ENCODE measurements at regions not wholly inside any gene's neighbourhood (a gene's known extent, or its start where the extent isn't known, plus 50 kb on each side); places are given as distances from the start of the nearest gene placed in this dataset.

DNA sequence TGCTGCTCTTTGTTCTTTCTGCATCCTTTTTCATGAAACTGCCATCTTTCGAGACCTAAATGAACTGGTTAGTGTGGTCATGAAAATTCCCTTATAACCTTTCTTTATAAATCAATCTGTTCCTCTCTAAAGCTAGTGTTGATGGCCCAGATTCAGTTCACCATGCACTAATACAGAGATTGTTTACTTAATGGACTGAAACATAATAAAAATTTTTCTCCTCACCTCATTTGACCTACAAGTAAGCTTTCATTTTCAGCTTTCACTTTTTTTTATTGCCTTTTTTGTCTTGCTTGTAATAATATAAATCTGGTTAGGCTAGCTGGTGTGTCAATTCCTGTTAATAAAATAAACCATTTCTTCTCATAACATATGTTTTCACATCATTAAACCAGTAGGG, 183.8 kb downstream of the CCDC59 start:
- TF ChIP-seq, protein P1, sequence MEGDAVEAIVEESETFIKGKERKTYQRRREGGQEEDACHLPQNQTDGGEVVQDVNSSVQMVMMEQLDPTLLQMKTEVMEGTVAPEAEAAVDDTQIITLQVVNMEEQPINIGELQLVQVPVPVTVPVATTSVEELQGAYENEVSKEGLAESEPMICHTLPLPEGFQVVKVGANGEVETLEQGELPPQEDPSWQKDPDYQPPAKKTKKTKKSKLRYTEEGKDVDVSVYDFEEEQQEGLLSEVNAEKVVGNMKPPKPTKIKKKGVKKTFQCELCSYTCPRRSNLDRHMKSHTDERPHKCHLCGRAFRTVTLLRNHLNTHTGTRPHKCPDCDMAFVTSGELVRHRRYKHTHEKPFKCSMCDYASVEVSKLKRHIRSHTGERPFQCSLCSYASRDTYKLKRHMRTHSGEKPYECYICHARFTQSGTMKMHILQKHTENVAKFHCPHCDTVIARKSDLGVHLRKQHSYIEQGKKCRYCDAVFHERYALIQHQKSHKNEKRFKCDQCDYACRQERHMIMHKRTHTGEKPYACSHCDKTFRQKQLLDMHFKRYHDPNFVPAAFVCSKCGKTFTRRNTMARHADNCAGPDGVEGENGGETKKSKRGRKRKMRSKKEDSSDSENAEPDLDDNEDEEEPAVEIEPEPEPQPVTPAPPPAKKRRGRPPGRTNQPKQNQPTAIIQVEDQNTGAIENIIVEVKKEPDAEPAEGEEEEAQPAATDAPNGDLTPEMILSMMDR (IDR thresholded peaks at IDR 0.05) = no peak
- no peak for TF ChIP-seq POLR2A (IDR thresholded peaks at IDR 0.05)
